ENCODE measurements at regions not wholly inside any gene's neighbourhood (a gene's known extent, or its start where the extent isn't known, plus 50 kb on each side); places are given as distances from the start of the nearest gene placed in this dataset.

DNA sequence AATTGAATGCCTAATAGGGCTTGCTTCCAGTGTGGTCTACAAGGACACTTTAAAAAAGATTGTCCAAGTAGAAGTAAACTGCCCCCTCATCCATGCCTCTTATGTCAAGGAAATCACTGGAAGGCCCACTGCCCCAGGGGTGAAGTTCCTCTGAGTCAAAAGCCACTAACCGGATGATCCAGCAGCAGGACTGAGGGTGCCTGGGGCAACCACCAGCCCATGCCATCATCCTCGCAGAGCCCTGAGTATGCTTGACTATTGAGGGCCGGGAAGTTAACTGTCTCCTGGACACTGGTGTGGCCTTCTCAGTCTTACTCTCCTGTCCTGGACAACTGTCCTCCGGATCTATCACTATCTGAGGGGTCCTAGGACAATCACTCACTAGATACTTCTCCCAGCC lies 411.5 kb downstream of the TENT5A start:
- H3K4me3 ChIP-seq: no peak overlapping the region
- TF ChIP-seq, protein P1, sequence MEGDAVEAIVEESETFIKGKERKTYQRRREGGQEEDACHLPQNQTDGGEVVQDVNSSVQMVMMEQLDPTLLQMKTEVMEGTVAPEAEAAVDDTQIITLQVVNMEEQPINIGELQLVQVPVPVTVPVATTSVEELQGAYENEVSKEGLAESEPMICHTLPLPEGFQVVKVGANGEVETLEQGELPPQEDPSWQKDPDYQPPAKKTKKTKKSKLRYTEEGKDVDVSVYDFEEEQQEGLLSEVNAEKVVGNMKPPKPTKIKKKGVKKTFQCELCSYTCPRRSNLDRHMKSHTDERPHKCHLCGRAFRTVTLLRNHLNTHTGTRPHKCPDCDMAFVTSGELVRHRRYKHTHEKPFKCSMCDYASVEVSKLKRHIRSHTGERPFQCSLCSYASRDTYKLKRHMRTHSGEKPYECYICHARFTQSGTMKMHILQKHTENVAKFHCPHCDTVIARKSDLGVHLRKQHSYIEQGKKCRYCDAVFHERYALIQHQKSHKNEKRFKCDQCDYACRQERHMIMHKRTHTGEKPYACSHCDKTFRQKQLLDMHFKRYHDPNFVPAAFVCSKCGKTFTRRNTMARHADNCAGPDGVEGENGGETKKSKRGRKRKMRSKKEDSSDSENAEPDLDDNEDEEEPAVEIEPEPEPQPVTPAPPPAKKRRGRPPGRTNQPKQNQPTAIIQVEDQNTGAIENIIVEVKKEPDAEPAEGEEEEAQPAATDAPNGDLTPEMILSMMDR (IDR thresholded peaks at IDR 0.05): no peak
- TF ChIP-seq EP300 (IDR thresholded peaks at IDR 0.05) (no peak), POLR2AphosphoS5 (IDR thresholded peaks at IDR 0.05) (no peak), POLR2A (IDR thresholded peaks at IDR 0.05) (no peak)
- no peaks in the 10 kb centered on the region for H3K9me3 ChIP-seq
- H3K27ac ChIP-seq: no peak overlapping the region
- DNase-seq: no peak
- intact Hi-C loops (cut with DNase I; ENCODE audit: low total_unique reads): no loop called here
- no peaks in the 10 kb centered on the region for H3K36me3 ChIP-seq
- no peaks in the 10 kb centered on the region for H3K27me3 ChIP-seq
- 86 to 95% (median 92%) methylated on average over 4 of the region's 4 CpGs for WGBS, 5 donors
- H3K4me1 ChIP-seq: no peaks in the 10 kb centered on the region

DNA sequence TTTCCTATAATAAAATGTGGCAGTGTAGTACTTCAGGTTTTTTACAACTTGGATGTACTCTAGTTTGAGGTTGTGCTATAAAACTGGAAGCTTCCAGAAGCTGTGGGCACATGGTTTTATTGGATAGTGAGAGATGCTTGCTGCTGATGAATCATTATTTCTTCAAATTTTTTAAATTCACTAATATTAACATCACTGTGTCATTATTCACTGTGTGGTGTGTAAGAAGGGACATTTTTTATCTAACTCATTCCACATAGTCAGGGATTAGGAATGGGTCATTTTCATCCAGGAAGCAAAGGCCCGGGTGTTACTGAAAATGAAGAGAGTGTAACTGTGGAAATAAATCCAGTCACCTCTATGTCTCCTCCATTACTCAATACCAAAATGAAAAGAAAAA lies 421.0 kb downstream of the TENT5A start:
- Histone ChIP-seq H3K4me1 (no peaks in the 10 kb centered on the region), H3K27me3 (no peaks in the 10 kb centered on the region), H3K4me3 (no peak overlapping the region), H3K9me3 (no peaks in the 10 kb centered on the region), H3K36me3 (no peaks in the 10 kb centered on the region), H3K27ac (no peak overlapping the region)
- 83 to 93% (median 88%) methylated on average over 1 of the region's 1 CpG for WGBS, 5 donors
- TF ChIP-seq EP300 (IDR thresholded peaks at IDR 0.05): no peak
- TF ChIP-seq, protein P1 (IDR thresholded peaks at IDR 0.05): no peak
- TF ChIP-seq POLR2AphosphoS5 (IDR thresholded peaks at IDR 0.05): no peak
- TF ChIP-seq POLR2A (IDR thresholded peaks at IDR 0.05): no peak
- no peak for DNase-seq
- intact Hi-C loops (cut with DNase I; ENCODE audit: low total_unique reads): no loop called here

DNA sequence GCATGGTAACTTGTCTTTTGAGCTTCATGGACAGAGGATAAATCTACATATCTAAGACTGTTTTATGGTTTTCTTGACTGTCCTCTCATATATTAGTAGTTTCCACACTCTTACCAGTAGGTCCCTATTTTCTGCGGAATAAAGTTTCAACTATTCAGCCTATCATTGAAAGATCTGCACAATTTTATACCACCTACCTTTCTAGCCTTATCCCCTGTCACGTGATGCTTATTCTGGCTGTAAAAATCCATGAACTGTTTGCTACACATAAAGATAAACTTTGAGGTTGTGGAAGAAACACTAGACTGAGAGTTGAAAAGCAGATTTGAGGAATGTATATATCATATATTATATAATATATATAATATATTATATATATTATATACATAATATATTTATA lies 423.8 kb downstream of the TENT5A start:
- no peaks in the 10 kb centered on the region for H3K36me3 ChIP-seq
- no peak overlapping the region for H3K27ac ChIP-seq
- no peaks in the 10 kb centered on the region for H3K4me1 ChIP-seq
- DNase-seq: no peak
- no peak for TF ChIP-seq POLR2A (IDR thresholded peaks at IDR 0.05)
- TF ChIP-seq, protein P1 (IDR thresholded peaks at IDR 0.05): no peak
- TF ChIP-seq POLR2AphosphoS5 (IDR thresholded peaks at IDR 0.05): no peak
- TF ChIP-seq EP300 (IDR thresholded peaks at IDR 0.05): no peak
- 74 to 86% (median 85%) methylated on average over 2 of the region's 2 CpGs for WGBS, 5 donors
- H3K27me3 ChIP-seq: no peaks in the 10 kb centered on the region
- H3K9me3 ChIP-seq: no peaks in the 10 kb centered on the region
- intact Hi-C loops (cut with DNase I; ENCODE audit: low total_unique reads): no loop called here
- H3K4me3 ChIP-seq: no peak overlapping the region

DNA sequence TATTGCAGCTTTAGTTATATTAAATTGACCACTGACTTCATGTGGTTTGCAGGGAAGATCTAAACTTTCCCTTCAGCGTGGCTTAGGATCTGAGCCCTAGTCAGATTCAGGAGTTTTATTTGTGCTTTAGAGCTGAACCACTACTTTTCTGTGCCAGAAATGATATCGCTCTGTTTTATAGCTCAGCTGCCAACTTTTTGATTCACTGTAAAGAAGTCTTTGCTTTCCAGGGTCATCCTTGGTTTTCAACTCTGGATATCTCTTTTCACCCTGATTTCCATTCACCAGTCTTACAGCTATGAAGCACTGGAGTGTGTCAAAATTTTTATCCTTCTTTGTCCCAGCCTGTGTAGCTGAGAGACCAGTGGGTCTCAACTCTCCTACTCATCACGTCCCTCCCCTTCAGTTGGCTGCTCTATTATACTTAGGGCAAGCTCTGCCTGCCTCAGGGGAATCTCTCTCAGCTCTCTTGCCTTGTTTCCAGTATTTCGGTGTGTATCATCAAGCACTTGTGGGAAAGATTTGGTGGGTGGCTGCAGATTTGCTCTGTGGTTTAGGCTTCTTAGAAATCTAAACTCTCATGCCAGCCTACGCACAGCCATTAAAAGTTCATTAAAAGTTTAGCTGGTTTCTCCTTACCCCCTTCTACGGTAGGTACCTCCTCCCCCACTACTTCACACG lies 425.5 kb downstream of the TENT5A start:
- peak in 1 of 2 donors; percentile 6 for DNase-seq
- Histone ChIP-seq H3K9me3 (no peaks in the 10 kb centered on the region), H3K4me1 (no peaks in the 10 kb centered on the region), H3K4me3 (no peak overlapping the region), H3K36me3 (no peaks in the 10 kb centered on the region), H3K27ac (no peak overlapping the region), H3K27me3 (no peaks in the 10 kb centered on the region)
- TF ChIP-seq POLR2AphosphoS5 (IDR thresholded peaks at IDR 0.05) (no peak), EP300 (IDR thresholded peaks at IDR 0.05) (no peak), POLR2A (IDR thresholded peaks at IDR 0.05) (no peak)
- TF ChIP-seq, protein P1 (IDR thresholded peaks at IDR 0.05): no peak
- intact Hi-C loops (cut with DNase I; ENCODE audit: low total_unique reads): no loop called here
- WGBS, 5 donors: 67 to 73% (median 72%) methylated on average over 7 of the region's 7 CpGs

Data from stomach (tissue), 8 donors.